ENCODE measurements at regions not wholly inside any gene's neighbourhood (a gene's known extent, or its start where the extent isn't known, plus 50 kb on each side); places are given as distances from the start of the nearest gene placed in this dataset.

DNA sequence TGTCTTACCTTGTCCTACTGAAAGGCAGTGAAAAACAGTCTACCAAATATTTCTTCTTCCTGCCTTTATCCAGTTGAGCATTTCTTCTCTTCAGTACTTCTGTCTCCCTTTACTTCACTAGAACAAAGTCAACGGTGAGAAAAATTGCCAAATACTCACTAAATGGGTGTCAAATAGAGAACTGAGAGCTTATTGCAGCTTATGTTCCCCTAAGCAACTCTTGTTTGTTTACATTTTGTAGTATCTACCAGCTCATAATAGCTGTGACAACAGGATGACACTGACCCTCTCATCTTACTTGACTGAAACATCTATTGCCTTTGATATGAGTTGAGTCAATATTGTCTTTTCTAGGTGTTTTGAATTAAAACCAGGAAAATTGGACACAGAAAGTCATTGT lies 327.9 kb upstream of the SORCS1 start:
- DNase-seq (ENCODE audit: low spot score) (no peak), FAIRE-seq (no peak)

DNA sequence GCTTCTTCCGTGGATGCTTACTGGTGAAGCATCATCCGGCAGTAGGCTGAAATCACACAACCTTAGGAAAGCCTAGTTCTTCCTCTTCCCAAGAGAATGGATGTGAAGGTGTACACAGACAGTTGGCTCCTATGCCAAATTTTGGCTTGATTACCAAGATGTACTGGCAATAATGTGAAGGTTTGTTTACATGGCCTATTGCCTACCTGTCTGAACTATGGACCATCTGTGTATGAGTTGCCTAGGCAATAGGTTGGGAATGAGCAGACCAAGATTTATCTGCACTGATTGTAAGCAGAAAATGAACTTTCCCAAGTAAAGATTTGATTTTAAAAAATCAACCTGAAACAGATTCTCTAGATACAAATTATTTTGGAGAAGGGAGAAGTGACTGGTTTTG lies 325.9 kb upstream of the SORCS1 start:
- FAIRE-seq (no peak), DNase-seq (ENCODE audit: low spot score) (no peak)

DNA sequence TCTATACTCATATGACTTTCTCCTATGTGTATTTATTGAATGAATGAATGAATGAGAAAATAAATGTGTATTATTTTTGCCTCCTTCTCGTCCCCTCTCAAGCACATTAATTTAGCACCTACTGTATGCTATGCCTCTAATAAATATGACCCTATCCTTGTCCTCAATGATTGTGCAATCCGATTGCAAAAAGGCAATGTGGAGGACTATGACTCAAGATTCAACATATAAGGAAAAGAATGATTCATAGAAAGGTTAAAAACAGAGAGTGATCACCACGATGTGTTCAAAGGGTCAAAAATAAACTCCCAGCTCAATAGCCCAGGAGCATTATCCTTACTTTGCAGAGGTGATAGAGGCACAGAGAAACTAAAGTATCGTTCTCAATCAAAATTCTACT lies 322.8 kb upstream of the SORCS1 start:
- no peak for DNase-seq (ENCODE audit: low spot score)
- no peak for FAIRE-seq

- no peak for FAIRE-seq
- no peak for DNase-seq (ENCODE audit: low spot score)
Observed at GRCh38 chr10:107485019-107485418, 320.5 kb upstream of the SORCS1 start.

GRCh38 chr10:107481881-107482280 lies 317.4 kb upstream of the SORCS1 start:
- FAIRE-seq (no peak), DNase-seq (ENCODE audit: low spot score) (no peak)

GRCh38 chr10:107481224-107481623 lies 316.7 kb upstream of the SORCS1 start:
- FAIRE-seq (no peak), DNase-seq (ENCODE audit: low spot score) (no peak)

DNA sequence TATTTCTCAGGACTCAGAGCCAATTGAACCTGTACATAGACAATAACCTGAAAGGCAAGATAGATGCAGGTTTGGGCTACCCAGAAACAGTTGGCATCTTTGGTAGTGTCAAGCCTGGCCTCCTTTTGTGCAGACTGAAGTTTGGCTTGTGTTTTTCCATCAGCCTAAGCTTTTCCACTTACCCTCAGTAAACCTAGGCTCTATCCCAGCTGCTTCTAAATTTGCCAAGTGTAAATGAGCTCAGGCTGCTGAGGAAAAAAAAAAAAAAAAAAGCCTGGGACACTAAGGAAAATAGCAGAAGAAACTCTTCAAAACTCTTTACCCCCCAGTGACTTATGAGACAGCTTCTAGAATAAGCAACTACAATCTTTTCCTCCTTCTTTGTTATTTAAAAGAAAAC lies 316.3 kb upstream of the SORCS1 start:
- FAIRE-seq (no peak), DNase-seq (ENCODE audit: low spot score) (no peak)

GRCh38 chr10:107477266-107477665 lies 312.8 kb upstream of the SORCS1 start:
- DNase-seq (ENCODE audit: low spot score) (no peak), FAIRE-seq (no peak)

DNA sequence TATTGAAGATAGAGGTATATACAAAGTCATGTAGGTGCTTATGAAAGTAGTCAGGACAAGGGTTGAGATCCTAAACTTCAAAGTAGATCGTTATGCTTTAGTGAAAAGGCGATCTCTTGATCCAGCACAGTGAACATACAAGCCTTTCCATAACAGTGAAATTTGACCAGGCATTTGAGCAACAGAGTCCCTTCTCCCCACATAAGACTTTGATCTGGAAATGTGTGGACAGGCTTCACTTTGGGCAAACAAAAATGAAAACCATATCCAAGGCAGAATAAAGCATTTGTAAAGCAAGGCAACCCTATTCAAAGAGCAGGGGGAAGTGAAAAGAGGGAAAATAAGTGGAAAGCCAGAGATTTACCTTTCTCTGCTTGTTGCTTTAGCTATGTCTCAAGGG lies 311.9 kb upstream of the SORCS1 start:
- FAIRE-seq (no peak), DNase-seq (ENCODE audit: low spot score) (no peak)

DNA sequence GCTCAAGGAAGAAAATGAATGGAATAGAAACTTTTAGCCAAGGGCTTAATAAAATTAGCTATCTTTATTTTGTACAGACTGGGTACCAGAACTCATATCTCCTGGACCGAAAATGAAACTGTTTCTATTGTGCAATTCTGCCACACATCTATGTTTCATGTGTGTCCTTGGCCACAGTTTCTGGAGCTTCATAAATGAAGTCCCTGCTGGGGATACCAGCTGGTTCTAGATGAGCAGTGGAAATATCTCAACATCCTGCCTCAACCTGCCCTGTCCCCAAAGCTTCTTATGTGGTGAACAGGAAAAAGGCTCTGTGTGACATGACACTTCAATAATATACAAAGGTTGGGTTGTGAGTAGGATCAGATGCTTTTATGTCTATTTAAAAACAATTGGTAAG lies 310.1 kb upstream of the SORCS1 start:
- DNase-seq (ENCODE audit: low spot score) = no peak
- no peak for FAIRE-seq

- DNase-seq (ENCODE audit: low spot score) (no peak), FAIRE-seq (no peak)
Observed at GRCh38 chr10:107473225-107473624, 308.7 kb upstream of the SORCS1 start.

DNA sequence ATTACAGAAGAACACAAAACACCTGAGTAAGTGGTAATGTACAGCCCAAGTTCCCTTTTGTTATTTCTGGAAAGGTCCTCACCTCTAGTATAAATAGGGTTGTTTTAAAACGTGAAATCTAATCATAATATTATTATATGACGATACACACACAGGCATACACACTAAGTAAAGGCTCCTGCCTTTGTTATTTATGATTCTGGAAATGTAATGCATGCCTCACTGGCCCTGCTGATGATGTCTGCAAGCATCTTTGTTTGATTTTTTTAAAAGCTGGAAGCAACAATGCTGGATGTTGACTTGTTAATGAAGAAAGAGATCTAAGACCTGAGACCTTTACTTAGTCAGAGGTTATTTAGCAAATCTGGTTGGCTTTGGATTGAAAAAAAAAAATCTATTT lies 307.4 kb upstream of the SORCS1 start:
- FAIRE-seq (no peak), DNase-seq (ENCODE audit: low spot score) (no peak)

- FAIRE-seq = no peak
- no peak for DNase-seq (ENCODE audit: low spot score)
Observed at GRCh38 chr10:107453561-107453960, 289.1 kb upstream of the SORCS1 start.

DNA sequence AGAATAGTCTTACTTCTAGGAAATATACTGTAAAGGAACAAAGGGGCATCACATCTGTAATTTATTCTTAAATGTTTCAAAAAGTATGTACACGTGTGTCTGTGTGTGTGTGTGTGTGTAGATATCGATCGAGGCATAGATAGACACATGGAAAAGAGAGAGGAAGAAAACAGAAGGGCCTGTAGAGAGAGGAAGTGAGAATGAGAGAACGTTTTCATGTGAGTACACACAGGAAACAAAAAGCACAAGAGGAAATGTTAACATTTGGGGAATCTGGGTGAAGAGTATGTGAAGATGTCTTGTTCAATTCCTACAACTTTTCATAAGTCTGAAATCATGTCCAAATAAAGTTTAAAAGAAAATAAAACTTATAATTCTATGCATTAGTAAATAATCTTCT lies 286.5 kb upstream of the SORCS1 start:
- no peak for DNase-seq (ENCODE audit: low spot score)
- no peak for FAIRE-seq

DNA sequence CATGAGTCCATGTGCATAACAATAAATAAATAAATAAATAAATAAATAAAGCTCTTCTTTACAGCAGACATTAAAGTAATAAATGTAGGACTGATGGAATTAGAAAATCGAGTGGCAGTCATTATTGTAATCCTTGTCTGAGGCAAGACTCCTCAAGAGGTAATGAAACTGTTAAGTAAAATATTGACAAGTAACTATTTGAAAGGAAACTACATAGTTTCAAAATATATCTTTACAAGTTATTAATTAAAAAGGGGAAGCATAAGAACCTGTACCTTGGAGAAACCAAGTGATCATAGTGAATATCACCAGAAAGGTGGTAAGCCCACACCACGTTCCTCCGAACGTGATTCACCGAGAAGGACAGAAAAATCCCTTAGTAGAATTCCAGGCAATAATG lies 285.6 kb upstream of the SORCS1 start:
- no peak for DNase-seq (ENCODE audit: low spot score)
- no peak for FAIRE-seq

- DNase-seq (ENCODE audit: low spot score) (no peak), FAIRE-seq (no peak)
Observed at GRCh38 chr10:107444443-107444842, 279.9 kb upstream of the SORCS1 start.

DNA sequence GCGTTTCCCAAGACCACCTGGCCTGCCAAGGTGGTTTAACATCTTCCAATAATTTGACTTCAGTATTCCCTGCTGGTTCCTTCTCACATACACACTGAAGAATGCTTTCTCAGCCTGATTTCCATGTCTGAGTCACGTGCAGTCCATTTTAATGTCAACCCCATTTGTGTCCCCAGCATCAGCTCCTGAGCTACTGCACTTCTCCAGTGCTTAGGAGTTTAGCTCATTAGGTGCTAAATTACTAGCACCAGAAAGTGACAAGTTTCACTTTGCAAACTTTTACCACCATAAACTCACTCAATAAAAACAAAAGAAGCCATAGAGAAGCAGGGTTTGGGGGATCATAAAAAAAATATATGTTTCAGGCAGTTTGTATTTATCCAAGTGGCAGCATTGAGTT lies 279.3 kb upstream of the SORCS1 start:
- FAIRE-seq = no peak
- DNase-seq (ENCODE audit: low spot score) = no peak

DNA sequence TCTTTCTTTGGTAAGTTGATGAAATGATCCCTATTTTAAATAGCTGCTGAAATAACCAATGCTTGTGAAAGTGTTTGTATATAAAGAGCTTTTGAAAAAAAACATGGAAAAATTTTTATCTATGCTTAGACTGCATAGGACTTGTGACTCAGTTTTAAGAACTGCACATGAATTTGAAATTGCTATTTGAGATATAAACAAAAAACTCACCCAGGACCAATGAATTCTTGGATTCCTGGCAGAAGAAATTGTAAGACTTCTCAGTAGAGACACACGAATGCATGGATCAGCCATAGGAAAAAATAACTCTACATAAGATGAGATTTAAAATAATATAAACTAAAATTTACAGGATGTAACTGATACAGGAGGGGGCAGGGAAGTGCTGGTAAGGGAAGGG lies 278.8 kb upstream of the SORCS1 start:
- DNase-seq (ENCODE audit: low spot score) = no peak
- no peak for FAIRE-seq

GRCh38 chr10:107442035-107442505 lies 277.6 kb upstream of the SORCS1 start:
- FAIRE-seq (no peak), DNase-seq (ENCODE audit: low spot score) (no peak)

GRCh38 chr10:107440741-107441140 lies 276.2 kb upstream of the SORCS1 start:
- FAIRE-seq (no peak), DNase-seq (ENCODE audit: low spot score) (no peak)

GRCh38 chr10:107437921-107438320 lies 273.4 kb upstream of the SORCS1 start:
- no peak for FAIRE-seq
- no peak for DNase-seq (ENCODE audit: low spot score)

- FAIRE-seq = no peak
- no peak for DNase-seq (ENCODE audit: low spot score)
Observed at GRCh38 chr10:107436568-107436967, 272.1 kb upstream of the SORCS1 start.

- DNase-seq (ENCODE audit: low spot score) (no peak), FAIRE-seq (no peak)
Observed at GRCh38 chr10:107434854-107435253, 270.3 kb upstream of the SORCS1 start.

- DNase-seq (ENCODE audit: low spot score) = no peak
- FAIRE-seq = no peak
Observed at GRCh38 chr10:107434201-107434600, 269.7 kb upstream of the SORCS1 start.
